Adrenal gland (tissue), 5 donors: ENCODE measurements at regions not wholly inside any gene's neighbourhood (a gene's known extent, or its start where the extent isn't known, plus 50 kb on each side); places are given as distances from the start of the nearest gene placed in this dataset.

Experiments used
- CTCF ChIP-seq, 6 experiments: fragments of 450-650 bp in 4 of 6; fragments of 200-600 bp in 2 of 6; sonication (generic) in 1 of 6; IDR thresholded peaks; 1 replicate in 5 of 6; 2 replicates in 1 of 6; pipeline versions ENCODE4 v1.5.1 to v1.8.0; 2016 to 2021; ENCODE audit warnings: antibody characterized with exemption in 6 of 6, mild to moderate bottlenecking in 2 of 6, moderate library complexity in 1 of 6
- POLR2A ChIP-seq, 2 donors: fragments of 450-650 bp; IDR thresholded peaks; one replicate each; pipeline ENCODE4 v1.6.1; 2017; ENCODE audit warnings: antibody characterized with exemption in 2 of 2, mild to moderate bottlenecking in 2 of 2, moderate library complexity in 1 of 2
- donor health status: DM: no; HTN: no; CAD: no.

DNA sequence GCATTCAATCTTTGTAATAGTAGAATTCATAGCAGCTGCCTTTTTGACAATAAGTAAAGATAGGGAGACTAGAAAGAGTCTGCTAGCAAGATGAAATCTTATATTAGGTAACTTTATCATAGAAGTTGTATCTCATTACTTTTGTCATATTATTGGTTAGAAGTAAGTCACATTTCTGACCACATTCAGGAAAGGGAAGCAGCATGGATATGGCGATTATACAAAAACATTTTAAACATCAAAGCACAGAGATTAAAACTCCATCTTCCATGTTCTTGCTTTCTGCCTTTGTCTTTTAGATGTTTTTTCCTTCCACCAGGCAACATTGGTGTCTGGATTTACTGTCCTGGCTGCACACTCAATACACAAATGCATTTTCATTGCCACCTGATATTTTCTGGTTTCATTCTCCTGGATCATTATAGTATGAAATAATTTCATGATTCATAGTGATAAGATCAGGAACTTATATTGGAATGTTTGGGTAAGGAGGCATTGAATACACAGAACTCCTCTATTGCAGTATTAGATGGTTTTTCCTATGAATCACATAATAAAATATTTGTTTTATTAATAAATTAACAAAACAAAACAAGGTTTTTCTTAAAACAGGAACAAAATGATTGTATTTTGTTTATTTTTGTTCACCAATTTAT is 1460.3 kb upstream of the CADM2 start:
- TF ChIP-seq POLR2A (IDR thresholded peaks at IDR 0.05) (no peak), CTCF (IDR thresholded peaks at IDR 0.05) (no peak)
